DND-41 (cell line): ENCODE measurements at regions not wholly inside any gene's neighbourhood (a gene's known extent, or its start where the extent isn't known, plus 50 kb on each side); places are given as distances from the start of the nearest gene placed in this dataset.

Source experiments
- EZH2 ChIP-seq: IDR thresholded peaks from 3 replicates; pipeline ENCODE4 v1.6.1; 2012; ENCODE audit warnings: borderline replicate concordance, low read depth, mild to moderate bottlenecking, moderate library complexity, low read length, inconsistent platforms; ENCODE audit not compliant: severe bottlenecking
- TF ChIP-seq, protein P1 (sequence below): IDR thresholded peaks from 2 replicates; pipeline ENCODE4 v1.5.1; 2012; ENCODE audit warnings: borderline replicate concordance, low read length, moderate library complexity, mild to moderate bottlenecking; ENCODE audit not compliant: poor library complexity, severe bottlenecking; ENCODE audit errors: extremely low read depth

DNA sequence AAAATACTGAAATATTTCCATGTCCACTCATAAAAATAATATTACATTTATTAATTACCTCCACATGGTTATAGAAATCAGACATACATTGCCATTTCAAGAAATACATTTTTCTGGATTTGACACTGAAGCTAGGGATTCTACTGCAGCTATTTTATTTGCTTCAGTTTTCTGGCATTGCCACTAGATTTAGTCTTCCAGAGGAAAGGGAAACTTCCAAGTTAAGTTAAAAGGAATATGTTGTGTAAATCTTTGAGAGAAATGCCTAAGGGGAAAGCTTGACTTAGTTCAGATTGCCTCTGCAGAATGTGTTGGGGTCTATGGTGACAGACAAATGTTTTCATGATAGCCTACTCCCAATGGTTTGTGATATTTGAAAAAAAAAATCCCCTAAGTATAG is 1631.3 kb downstream of the PCDH18 start:
- TF ChIP-seq, protein P1, sequence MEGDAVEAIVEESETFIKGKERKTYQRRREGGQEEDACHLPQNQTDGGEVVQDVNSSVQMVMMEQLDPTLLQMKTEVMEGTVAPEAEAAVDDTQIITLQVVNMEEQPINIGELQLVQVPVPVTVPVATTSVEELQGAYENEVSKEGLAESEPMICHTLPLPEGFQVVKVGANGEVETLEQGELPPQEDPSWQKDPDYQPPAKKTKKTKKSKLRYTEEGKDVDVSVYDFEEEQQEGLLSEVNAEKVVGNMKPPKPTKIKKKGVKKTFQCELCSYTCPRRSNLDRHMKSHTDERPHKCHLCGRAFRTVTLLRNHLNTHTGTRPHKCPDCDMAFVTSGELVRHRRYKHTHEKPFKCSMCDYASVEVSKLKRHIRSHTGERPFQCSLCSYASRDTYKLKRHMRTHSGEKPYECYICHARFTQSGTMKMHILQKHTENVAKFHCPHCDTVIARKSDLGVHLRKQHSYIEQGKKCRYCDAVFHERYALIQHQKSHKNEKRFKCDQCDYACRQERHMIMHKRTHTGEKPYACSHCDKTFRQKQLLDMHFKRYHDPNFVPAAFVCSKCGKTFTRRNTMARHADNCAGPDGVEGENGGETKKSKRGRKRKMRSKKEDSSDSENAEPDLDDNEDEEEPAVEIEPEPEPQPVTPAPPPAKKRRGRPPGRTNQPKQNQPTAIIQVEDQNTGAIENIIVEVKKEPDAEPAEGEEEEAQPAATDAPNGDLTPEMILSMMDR: no peak
- no peak for TF ChIP-seq EZH2
